GM12873 (cell line): ENCODE measurements at regions not wholly inside any gene's neighbourhood (a gene's known extent, or its start where the extent isn't known, plus 50 kb on each side); places are given as distances from the start of the nearest gene placed in this dataset.

ENCODE experiments used
- TF ChIP-seq, protein P1 (sequence below): IDR thresholded peaks from 2 replicates; pipeline ENCODE4 v1.5.1; 2012; ENCODE audit warnings: low read depth, mild to moderate bottlenecking, moderate library complexity, low read length, control low read depth; ENCODE audit not compliant: insufficient read depth; ENCODE audit errors: missing control alignments

DNA sequence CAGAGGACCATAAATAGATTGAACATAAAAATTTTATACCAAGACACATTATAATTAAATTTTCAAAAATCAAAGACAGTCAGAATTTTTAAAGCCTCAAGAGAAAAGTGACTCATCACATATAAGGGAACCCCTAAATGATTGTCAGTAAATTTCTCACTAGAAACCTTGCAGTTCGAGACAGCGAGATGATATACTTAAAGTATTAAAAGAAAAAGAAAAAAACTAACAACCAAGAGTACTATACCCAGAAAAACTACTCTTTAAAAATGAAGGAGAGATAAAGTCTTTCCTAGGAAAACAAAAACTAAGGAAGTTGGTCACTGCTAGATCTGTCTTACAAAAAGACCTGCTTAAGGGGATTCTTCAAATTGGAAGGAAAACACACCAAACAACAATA, 251.4 kb upstream of the MSX2 start:
- TF ChIP-seq, protein P1, sequence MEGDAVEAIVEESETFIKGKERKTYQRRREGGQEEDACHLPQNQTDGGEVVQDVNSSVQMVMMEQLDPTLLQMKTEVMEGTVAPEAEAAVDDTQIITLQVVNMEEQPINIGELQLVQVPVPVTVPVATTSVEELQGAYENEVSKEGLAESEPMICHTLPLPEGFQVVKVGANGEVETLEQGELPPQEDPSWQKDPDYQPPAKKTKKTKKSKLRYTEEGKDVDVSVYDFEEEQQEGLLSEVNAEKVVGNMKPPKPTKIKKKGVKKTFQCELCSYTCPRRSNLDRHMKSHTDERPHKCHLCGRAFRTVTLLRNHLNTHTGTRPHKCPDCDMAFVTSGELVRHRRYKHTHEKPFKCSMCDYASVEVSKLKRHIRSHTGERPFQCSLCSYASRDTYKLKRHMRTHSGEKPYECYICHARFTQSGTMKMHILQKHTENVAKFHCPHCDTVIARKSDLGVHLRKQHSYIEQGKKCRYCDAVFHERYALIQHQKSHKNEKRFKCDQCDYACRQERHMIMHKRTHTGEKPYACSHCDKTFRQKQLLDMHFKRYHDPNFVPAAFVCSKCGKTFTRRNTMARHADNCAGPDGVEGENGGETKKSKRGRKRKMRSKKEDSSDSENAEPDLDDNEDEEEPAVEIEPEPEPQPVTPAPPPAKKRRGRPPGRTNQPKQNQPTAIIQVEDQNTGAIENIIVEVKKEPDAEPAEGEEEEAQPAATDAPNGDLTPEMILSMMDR, result no peak

DNA sequence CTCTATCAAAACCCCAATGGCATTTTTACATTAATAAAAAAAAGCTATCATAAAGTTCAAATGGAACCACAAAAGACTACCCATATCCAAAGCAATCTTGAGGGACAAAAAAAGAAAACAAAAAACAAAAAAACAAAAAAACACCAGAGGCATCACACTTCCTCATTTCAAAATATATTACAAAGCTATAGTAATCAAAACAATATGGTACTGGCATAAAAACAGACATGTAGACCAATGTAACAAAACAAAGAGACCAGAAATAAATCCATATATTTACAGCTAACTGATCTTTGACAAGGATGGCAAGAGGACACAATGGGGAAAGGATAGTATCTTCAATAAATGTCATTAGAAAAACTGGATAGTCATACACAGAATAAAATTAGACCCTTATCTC, 245.1 kb upstream of the MSX2 start:
- TF ChIP-seq, protein P1, result no peak

DNA sequence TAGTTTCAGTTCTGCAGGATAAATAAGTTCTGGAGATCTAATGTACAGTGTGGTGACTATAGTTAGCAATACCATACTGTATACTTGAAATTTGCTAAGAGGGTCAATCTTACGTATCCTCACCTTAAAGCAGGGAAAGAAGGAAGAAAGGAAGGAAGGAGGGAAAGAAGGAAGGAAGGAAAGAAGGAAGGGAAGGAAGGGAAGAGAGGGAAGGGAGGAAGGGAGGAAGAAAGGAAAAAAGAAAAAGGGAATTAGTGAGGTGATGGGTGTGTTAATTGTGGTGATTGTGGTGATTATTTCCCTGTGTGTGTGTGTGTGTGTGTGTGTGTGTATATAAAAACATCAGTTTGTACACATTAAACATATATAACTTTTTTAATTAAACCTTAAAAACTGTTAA, 242.6 kb upstream of the MSX2 start:
- TF ChIP-seq, protein P1, result no peak

DNA sequence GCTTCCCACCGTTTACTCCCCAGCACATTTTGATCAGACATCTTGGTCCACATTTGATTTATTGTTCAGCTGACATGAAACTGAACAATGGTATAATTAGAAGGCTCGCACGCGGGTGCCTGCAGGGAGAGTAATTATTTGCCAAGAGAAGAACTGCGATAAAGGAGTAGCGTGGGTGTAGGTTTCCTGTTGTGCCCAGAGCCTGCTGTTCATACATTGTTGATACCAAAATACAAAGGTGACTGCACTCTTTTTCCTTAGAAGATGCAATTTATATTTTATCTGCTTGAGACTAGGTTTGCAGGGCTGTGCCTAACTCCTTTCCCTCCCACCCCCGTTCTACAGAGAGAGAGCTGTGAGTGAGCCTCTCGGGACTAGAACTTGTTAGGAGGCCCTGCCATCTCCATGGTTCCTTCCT, 241.8 kb upstream of the MSX2 start:
- TF ChIP-seq, protein P1, result no peak

DNA sequence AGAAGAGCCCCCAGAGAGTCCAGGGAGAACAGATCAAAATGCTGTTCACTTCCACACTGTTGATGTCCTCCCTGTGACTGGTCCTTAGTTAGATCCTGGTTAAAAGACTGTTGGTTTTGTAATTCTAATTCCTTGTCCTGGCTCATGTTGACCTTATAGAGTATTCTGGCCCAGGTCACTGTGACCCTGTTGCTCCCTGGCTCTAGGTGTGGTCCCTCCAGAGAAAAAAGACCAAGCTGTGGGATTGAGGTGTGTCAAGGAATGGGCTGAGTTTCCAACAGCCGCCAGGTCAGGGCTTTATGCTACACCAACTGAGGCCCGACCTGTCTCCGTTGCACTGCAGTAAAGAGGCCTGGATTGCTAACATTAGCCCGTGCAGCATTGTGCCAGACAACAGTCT, 241.0 kb upstream of the MSX2 start:
- TF ChIP-seq, protein P1, result no peak

DNA sequence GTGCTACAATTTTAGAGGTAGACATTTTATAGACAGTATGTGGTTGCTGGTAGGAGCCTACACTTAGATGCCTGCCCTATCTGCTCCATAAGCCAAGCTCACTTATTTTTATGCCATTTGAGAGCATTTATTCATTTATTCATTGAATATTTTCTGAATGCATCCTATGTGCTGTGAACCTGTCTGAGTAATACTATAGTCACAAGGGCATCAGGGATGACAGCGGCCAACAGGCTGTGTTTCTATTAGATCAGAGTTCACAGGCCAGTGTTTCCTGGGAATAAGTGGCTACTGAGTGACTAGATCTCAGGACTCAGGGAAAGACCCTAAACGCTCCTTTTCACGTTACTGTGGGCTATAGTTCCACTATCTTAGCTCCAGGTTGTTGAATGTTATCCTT, 235.2 kb upstream of the MSX2 start:
- TF ChIP-seq, protein P1, result no peak

DNA sequence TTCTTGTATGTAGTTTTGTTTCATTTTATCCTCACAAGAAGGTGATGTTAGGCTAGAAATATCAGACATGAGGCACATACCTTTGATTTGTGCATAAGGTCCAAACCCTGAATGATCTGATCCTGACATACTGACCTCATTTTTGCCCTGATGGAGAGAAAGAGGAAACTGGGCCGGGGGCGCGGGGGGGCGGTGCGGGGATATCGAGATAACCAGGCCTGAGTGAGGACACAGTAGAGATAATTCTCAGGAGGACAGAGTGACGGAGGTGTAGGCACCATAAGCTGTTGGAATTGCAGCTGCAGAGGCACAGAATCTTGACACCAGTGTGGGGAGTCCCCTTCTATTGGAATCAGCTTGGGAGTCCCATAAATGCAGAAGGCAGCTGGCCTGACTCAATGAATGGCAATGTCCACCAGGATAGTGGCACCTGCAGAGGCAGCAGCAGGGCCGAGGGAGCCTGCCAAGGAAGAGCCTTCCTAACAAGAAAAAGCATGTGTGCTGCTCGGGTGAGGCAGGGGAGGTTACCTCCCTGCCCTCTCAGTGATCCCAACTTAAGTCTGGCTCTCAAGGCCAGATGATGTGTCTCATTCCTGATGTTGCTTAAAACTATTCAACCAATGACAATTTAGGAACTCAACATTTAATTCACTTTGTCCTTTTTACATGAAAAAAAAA, 234.3 kb upstream of the MSX2 start:
- TF ChIP-seq, protein P1, result no peak
